ENCODE measurements at regions not wholly inside any gene's neighbourhood (a gene's known extent, or its start where the extent isn't known, plus 50 kb on each side); places are given as distances from the start of the nearest gene placed in this dataset.

DNA sequence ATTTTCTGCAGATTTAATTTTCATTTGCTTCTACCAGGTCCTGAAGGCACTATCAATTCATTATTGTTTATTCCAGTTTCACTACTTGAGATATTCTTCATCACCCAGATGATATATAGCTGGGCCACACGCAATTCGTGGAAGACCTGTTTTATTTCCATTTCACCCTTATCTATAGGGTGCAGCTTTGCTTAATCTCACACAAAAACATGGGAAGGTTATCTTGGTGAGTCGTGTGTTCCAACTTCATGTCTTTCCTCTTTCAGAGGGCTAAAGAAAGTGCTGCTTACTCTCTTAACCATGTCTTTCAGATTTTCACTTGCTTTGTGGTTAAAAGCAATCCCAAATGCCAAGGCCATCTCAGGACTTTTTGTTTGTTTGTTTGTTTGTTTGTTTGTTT is 194.0 kb downstream of the SOD2 start:
- Histone ChIP-seq H3K36me3 (ENCODE audit: insufficient read depth, low read length) (no peaks in the 10 kb centered on the region), H3K9me3 (ENCODE audit: control insufficient read depth, insufficient read depth, low read length) (no peaks in the 10 kb centered on the region), H3K9ac (ENCODE audit: low read depth, low read length) (no peak overlapping the region), H3K4me1 (ENCODE audit: insufficient read depth, low read length) (no peaks in the 10 kb centered on the region)

DNA sequence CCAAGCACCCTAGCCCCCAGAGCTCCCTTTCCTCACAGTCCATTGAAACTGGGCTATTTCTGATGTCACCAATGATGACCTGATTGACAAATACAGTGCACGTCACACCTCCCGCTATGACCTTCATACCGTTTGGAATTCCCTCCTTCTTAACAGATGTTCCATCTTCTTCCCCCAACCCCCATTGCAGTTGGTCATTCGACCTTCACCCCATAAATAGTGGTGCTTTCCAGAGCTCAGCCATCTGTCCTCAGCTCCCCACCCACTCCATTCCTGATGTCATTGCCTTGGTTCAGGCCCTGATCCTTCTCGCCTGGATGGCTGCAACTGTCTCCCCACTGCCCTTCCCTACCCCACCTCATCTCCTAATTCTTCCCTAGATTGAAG is 198.5 kb downstream of the SOD2 start:
- Histone ChIP-seq H3K36me3 (ENCODE audit: insufficient read depth, low read length) (no peaks in the 10 kb centered on the region), H3K4me1 (ENCODE audit: insufficient read depth, low read length) (no peaks in the 10 kb centered on the region), H3K9me3 (ENCODE audit: control insufficient read depth, insufficient read depth, low read length) (no peaks in the 10 kb centered on the region), H3K9ac (ENCODE audit: low read depth, low read length) (no peak overlapping the region)

GRCh38 chr6:159493898-159494585 is 199.0 kb downstream of the SOD2 start:
- no peaks in the 10 kb centered on the region for H3K36me3 ChIP-seq (ENCODE audit: insufficient read depth, low read length)
- no peaks in the 10 kb centered on the region for H3K9me3 ChIP-seq (ENCODE audit: control insufficient read depth, insufficient read depth, low read length)
- H3K4me1 ChIP-seq (ENCODE audit: insufficient read depth, low read length): no peaks in the 10 kb centered on the region
- H3K9ac ChIP-seq (ENCODE audit: low read depth, low read length): no peak overlapping the region

DNA sequence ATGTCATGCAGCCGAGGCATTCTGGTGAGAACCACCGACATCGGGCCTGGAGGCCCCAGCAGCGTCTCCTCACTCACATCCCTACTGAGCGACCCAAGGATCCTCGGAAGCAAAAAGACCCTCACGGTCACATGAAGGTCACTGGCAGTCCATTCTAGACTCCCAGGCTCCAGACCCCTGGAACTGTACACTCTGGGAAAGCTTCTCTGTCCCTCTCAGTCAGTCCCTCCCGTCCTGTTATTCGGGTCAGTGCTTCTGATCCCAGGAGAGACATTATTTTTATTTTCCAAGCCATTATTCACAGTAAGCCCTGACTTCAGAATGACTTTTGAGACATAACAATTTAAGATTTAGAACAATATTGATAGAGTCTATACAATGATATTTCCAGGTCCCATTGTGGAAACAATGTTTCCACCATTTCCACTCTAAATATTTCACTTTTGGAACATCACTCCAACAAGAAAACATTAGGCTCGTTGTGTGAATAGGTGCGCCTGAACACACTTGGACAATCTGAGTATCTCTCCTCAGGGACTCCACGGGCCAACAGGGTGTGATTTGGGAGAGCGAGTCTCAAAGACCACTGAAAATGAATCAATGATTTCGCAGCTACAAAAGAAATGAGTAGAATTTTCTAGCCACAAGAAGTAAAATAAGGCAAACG is 199.7 kb downstream of the SOD2 start:
- Histone ChIP-seq H3K4me1 (ENCODE audit: insufficient read depth, low read length) (no peaks in the 10 kb centered on the region), H3K9me3 (ENCODE audit: control insufficient read depth, insufficient read depth, low read length) (no peaks in the 10 kb centered on the region), H3K36me3 (ENCODE audit: insufficient read depth, low read length) (no peaks in the 10 kb centered on the region), H3K9ac (ENCODE audit: low read depth, low read length) (no peak overlapping the region)

- Histone ChIP-seq H3K9me3 (ENCODE audit: control insufficient read depth, insufficient read depth, low read length) (no peaks in the 10 kb centered on the region), H3K36me3 (ENCODE audit: insufficient read depth, low read length) (no peaks in the 10 kb centered on the region), H3K4me1 (ENCODE audit: insufficient read depth, low read length) (peaks cover 5% of the 10 kb centered on the region; the same call in 1 of the 2 replicates), H3K9ac (ENCODE audit: low read depth, low read length) (no peak overlapping the region)
These were observed 202.6 kb downstream of the SOD2 start for GRCh38 chr6:159490298-159490937.

DNA sequence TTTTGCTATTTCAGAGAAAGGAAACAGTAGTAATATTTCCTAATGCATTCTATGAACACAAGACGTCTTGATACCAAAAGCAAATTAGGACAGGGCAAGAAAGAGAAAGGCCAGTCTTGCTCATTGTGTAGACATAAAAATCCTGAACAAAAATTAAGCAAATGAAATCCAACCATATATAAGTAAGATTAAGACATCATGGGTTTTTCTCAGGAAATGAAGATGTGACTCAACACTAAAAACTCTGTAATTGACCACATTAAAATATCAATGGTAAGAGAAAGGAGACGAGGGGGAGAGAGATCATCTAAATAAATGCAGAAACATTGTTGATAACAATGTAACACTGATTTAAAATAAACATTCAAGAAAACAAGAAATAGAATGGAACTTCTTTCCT is 205.4 kb downstream of the SOD2 start:
- H3K9ac ChIP-seq (ENCODE audit: low read depth, low read length): no peak overlapping the region
- H3K9me3 ChIP-seq (ENCODE audit: control insufficient read depth, insufficient read depth, low read length): no peaks in the 10 kb centered on the region
- H3K36me3 ChIP-seq (ENCODE audit: insufficient read depth, low read length): no peaks in the 10 kb centered on the region
- H3K4me1 ChIP-seq (ENCODE audit: insufficient read depth, low read length): peaks cover 5% of the 10 kb centered on the region; the same call in 1 of the 2 replicates

DNA sequence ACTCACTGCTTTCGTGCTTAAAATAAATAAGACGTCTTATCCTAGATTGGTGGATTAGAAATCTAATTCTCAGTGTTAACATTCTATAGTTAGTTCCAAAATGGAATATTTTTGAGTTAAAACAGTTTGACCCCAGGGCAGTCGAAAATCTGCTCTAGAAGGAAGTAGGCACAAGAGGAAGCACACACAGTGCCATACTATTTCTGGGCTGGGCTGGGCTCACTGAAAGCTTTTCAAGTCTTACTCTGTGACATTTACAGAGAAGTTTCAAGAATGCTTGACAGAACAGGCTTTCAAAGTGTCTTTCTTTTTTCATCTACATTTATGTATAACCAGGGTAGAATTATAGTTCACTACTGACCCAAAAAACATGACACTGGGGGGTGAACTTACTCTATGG is 209.8 kb downstream of the SOD2 start:
- H3K9me3 ChIP-seq (ENCODE audit: control insufficient read depth, insufficient read depth, low read length): no peaks in the 10 kb centered on the region
- no peaks in the 10 kb centered on the region for H3K36me3 ChIP-seq (ENCODE audit: insufficient read depth, low read length)
- H3K4me1 ChIP-seq (ENCODE audit: insufficient read depth, low read length): peaks cover 4% of the 10 kb centered on the region; the same call in 1 of the 2 replicates
- H3K9ac ChIP-seq (ENCODE audit: low read depth, low read length): no peak overlapping the region

GRCh38 chr6:159481897-159482296 is 211.1 kb downstream of the SOD2 start:
- Histone ChIP-seq H3K9ac (ENCODE audit: low read depth, low read length) (no peak overlapping the region), H3K9me3 (ENCODE audit: control insufficient read depth, insufficient read depth, low read length) (no peaks in the 10 kb centered on the region), H3K4me1 (ENCODE audit: insufficient read depth, low read length) (no peaks in the 10 kb centered on the region), H3K36me3 (ENCODE audit: insufficient read depth, low read length) (no peaks in the 10 kb centered on the region)

DNA sequence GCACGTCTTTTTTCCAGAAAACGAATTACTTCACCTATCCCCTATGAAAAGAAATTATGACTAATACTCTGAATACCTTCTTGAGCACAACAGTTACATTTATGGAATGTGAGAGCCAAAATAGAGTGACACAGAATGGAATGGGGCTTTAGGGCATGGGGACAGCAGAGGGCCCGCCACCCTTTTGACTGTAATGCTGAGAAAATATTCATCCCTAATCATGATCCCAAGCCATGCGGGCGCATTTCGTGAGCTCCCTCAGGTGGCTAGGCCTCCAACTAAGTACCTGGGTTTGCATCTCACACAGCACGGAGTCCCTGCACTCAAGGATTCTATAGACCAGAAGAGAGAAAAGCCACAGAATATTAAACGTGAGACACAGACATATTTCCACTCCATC is 212.6 kb downstream of the SOD2 start:
- Histone ChIP-seq H3K9ac (ENCODE audit: low read depth, low read length) (no peak overlapping the region), H3K36me3 (ENCODE audit: insufficient read depth, low read length) (no peaks in the 10 kb centered on the region), H3K9me3 (ENCODE audit: control insufficient read depth, insufficient read depth, low read length) (no peaks in the 10 kb centered on the region), H3K4me1 (ENCODE audit: insufficient read depth, low read length) (no peaks in the 10 kb centered on the region)

- Histone ChIP-seq H3K9ac (ENCODE audit: low read depth, low read length) (no peak overlapping the region), H3K4me1 (ENCODE audit: insufficient read depth, low read length) (no peaks in the 10 kb centered on the region), H3K36me3 (ENCODE audit: insufficient read depth, low read length) (no peaks in the 10 kb centered on the region), H3K9me3 (ENCODE audit: control insufficient read depth, insufficient read depth, low read length) (no peaks in the 10 kb centered on the region)
These were observed 213.9 kb downstream of the SOD2 start for GRCh38 chr6:159479146-159479545.

DNA sequence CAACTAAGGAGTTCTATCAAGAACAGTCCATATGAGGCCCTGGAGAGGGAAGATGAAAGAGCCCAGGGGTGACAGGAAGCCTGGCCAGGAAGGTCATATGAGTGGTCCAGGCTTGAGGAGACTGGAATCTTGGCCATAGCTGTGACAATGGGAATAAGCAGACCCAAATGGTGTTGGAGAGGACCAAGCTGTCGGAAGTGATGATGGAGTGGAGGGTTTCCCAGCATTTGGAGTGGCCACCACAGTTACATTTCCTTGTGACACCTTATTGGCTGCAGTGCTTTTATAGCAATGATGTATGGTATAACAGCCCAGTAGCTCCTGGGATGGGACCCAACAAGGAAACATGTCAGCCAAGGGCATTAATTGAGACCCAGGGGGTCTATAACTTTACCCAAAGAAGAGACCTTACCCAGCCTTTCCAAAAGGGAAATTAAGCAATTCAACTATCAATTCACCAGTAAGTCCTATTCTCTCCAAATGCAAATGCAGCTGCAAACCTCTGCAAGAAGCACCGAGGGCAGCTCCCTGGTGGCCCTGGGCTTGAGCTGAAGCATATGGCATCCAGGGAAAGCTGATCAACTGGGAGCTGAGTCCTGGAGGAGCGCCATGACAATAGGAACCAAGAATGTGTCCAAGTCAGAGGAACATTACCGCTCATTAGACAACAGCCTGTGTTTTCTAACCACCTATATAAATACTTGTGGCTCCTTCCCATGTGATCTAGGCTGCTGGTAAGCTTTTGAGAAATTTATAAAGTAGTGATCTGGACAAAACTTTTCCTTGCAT is 219.4 kb downstream of the SOD2 start:
- Histone ChIP-seq H3K9ac (ENCODE audit: low read depth, low read length) (no peak overlapping the region), H3K4me1 (ENCODE audit: insufficient read depth, low read length) (no peaks in the 10 kb centered on the region), H3K9me3 (ENCODE audit: control insufficient read depth, insufficient read depth, low read length) (no peaks in the 10 kb centered on the region)

DNA sequence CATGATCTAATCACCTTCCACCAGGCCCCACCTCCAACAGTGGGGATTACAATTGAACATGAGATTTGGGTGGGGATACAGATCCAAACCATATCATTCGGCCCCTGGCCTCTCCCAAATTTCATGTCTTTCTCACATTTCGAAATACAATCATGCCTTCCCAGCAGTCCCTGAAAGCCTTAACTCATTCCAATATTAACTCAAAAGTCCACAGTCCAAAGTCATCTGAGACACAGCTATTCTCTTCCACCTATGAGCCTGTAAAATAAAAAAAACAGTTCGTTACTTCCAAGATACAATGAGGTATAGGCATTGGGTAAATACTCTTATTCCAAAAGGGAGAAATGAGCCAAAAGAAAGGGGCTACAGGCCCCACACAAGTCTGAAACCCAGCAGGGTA is 222.6 kb downstream of the SOD2 start:
- Histone ChIP-seq H3K9ac (ENCODE audit: low read depth, low read length) (no peak overlapping the region), H3K36me3 (ENCODE audit: insufficient read depth, low read length) (no peaks in the 10 kb centered on the region), H3K9me3 (ENCODE audit: control insufficient read depth, insufficient read depth, low read length) (no peaks in the 10 kb centered on the region), H3K4me1 (ENCODE audit: insufficient read depth, low read length) (no peaks in the 10 kb centered on the region)

More for the DNA sequence above, 219.4 kb downstream of the SOD2 start:
- H3K36me3 ChIP-seq (ENCODE audit: insufficient read depth, low read length): no peaks in the 10 kb centered on the region

- Histone ChIP-seq H3K9ac (ENCODE audit: low read depth, low read length) (no peak overlapping the region), H3K36me3 (ENCODE audit: insufficient read depth, low read length) (no peaks in the 10 kb centered on the region), H3K4me1 (ENCODE audit: insufficient read depth, low read length) (no peaks in the 10 kb centered on the region), H3K9me3 (ENCODE audit: control insufficient read depth, insufficient read depth, low read length) (no peaks in the 10 kb centered on the region)
These were observed 223.6 kb downstream of the SOD2 start for GRCh38 chr6:159469443-159469842.

- no peaks in the 10 kb centered on the region for H3K36me3 ChIP-seq (ENCODE audit: insufficient read depth, low read length)
- H3K9me3 ChIP-seq (ENCODE audit: control insufficient read depth, insufficient read depth, low read length): no peaks in the 10 kb centered on the region
- H3K9ac ChIP-seq (ENCODE audit: low read depth, low read length): no peak overlapping the region
- no peaks in the 10 kb centered on the region for H3K4me1 ChIP-seq (ENCODE audit: insufficient read depth, low read length)
These were observed 224.0 kb downstream of the SOD2 start for GRCh38 chr6:159468994-159469393.
